K562 (cell line): ENCODE measurements at regions not wholly inside any gene's neighbourhood (a gene's known extent, or its start where the extent isn't known, plus 50 kb on each side); places are given as distances from the start of the nearest gene placed in this dataset.
A peak's percentile ranks its signal among the peaks of the same experiment; 100 is the strongest.

Experiments used
- ATAC-seq: fragments of 200-7000 bp; cut with Tn5 transposase; 3 replicates; pipeline ENCODE4 v1.9.1; 2020; ENCODE audit warnings: moderate library complexity
- BruUV-seq: library from RNA; stranded (reverse); fragments of 400-500 nt; replicated peaks from 2 replicates; lab custom pipeline; 2021; lab: Mats Ljungman, UMichigan
- CTCF ChIA-PET: fragments of 300-600 bp; formaldehyde crosslinking; extraction: SDS; loops from one replicate; lab custom pipeline; 2021; ENCODE audit warnings: low intra/inter-chr PET ratio; lab: Yijun Ruan, JAX
- POLR2A ChIA-PET: fragments of 300-600, 350-650 bp; sonication (Branson Sonifier 250); formaldehyde crosslinking; extraction: SDS; loops from one replicate; lab custom pipeline; 2021; ENCODE audit warnings: antibody characterized with exemption, inconsistent platforms; lab: Yijun Ruan, JAX
- DNase-seq, 4 experiments: peaks; one replicate each; pipeline versions ENCODE4 v3.0.0 to v3.0.0-alpha.2; 2011 to 2018; ENCODE audit warnings: low spot score in 3 of 4, mixed read lengths in 3 of 4; ENCODE audit errors: extremely low read depth in 1 of 4
- FAIRE-seq: peaks from 2 replicates; lab custom pipeline; 2011; peaks lifted over from hg19 to GRCh38; lab: Jason Lieb, UNC
- H2AFZ ChIP-seq: 2 replicates; pipeline ENCODE4 v1.6.0; 2011; ENCODE audit warnings: low read depth, low read length, control low read depth, inconsistent platforms
- H3K27ac ChIP-seq: fragments of 200-600 bp; 3 replicates; pipeline ENCODE4 v1.8.0; 2011; ENCODE audit warnings: low read depth, mild to moderate bottlenecking, control low read depth, inconsistent platforms, low read length, moderate library complexity, mixed read lengths; ENCODE audit errors: extremely low read depth
- H3K27me3 ChIP-seq, 2 experiments: fragments of 300-600 bp in 1 of 2; 2 replicates in 1 of 2; 3 replicates in 1 of 2; pipeline versions ENCODE4 v1.6.0 to v1.8.0; 2011; ENCODE audit warnings: inconsistent platforms in 2 of 2, low read length in 2 of 2, mild to moderate bottlenecking in 1 of 2, mixed read lengths in 1 of 2, moderate library complexity in 1 of 2; ENCODE audit not compliant: control insufficient read depth in 2 of 2, insufficient read depth in 2 of 2
- H3K36me3 ChIP-seq: fragments of 300-600 bp; 3 replicates; pipeline ENCODE4 v1.8.0; 2011; ENCODE audit warnings: mild to moderate bottlenecking, low read length, inconsistent platforms; ENCODE audit not compliant: control insufficient read depth, insufficient read depth
- H3K4me1 ChIP-seq, 2 experiments: fragments of 200-600 bp in 1 of 2; replicated peaks in 1 of 2; 2 replicates in 1 of 2; 3 replicates in 1 of 2; pipeline versions ENCODE4 v1.5.1 to v1.8.0; 2011; ENCODE audit warnings: inconsistent platforms in 2 of 2, low read length in 2 of 2, mild to moderate bottlenecking in 1 of 2, mixed read lengths in 1 of 2, moderate library complexity in 1 of 2; ENCODE audit not compliant: control insufficient read depth in 2 of 2, insufficient read depth in 2 of 2
- H3K4me2 ChIP-seq: 2 replicates; pipeline ENCODE4 v1.6.1; 2011; ENCODE audit warnings: low read length, control low read depth, inconsistent platforms, mixed read lengths; ENCODE audit not compliant: insufficient read depth
- H3K4me3 ChIP-seq: fragments of 200-600 bp; sonication (generic), shearing (Covaris generic); 2 replicates; pipeline ENCODE4 v1.5.1; 2016; ENCODE audit warnings: control low read depth, inconsistent platforms
- H3K79me2 ChIP-seq: fragments of 200-600 bp; 3 replicates; pipeline ENCODE4 v1.8.0; 2011; ENCODE audit warnings: low read length, inconsistent platforms; ENCODE audit not compliant: control insufficient read depth, insufficient read depth
- H3K9ac ChIP-seq, 2 experiments: 2 replicates each; pipeline versions ENCODE4 v1.6.0 to v1.6.1; 2011; ENCODE audit warnings: low read depth in 2 of 2, low read length in 2 of 2, control low read depth in 1 of 2, inconsistent platforms in 1 of 2, mild to moderate bottlenecking in 1 of 2, mixed read lengths in 1 of 2; ENCODE audit not compliant: insufficient read depth in 1 of 2
- H3K9me1 ChIP-seq: one replicate; pipeline ENCODE4 v1.6.0; 2011; ENCODE audit warnings: inconsistent platforms, mild to moderate bottlenecking, low read length, moderate library complexity; ENCODE audit not compliant: control insufficient read depth, insufficient read depth
- H3K9me3 ChIP-seq: replicated peaks from 2 replicates; pipeline ENCODE4 v1.5.1; 2011; ENCODE audit warnings: low read depth, low read length, inconsistent platforms; ENCODE audit not compliant: control insufficient read depth, insufficient read depth
- H4K20me1 ChIP-seq: replicated peaks from 2 replicates; pipeline ENCODE4 v1.6.1; 2011; ENCODE audit warnings: low read length, inconsistent platforms, mixed read lengths; ENCODE audit not compliant: control insufficient read depth, insufficient read depth
- L3MBTL2 ChIP-seq: fragments of 450-650 bp; IDR thresholded peaks from 2 replicates; pipeline ENCODE4 v1.6.1; 2016; ENCODE audit warnings: mild to moderate bottlenecking, moderate library complexity
- LARP7 ChIP-seq: fragments of 450-650 bp; IDR thresholded peaks from 2 replicates; pipeline ENCODE4 v1.6.1; 2016
- MCM7 ChIP-seq, 2 experiments: fragments of 450-650 bp; IDR thresholded peaks; 2 replicates each; pipeline ENCODE4 v1.6.1; 2016 to 2018
- POLR3A ChIP-seq: IDR thresholded peaks from 2 replicates; pipeline ENCODE4 v1.6.1; 2011; ENCODE audit warnings: borderline replicate concordance, mild to moderate bottlenecking, moderate library complexity; ENCODE audit not compliant: insufficient read length, insufficient read depth; ENCODE audit errors: extremely low read depth
- RAD51 ChIP-seq: fragments of 450-650 bp; IDR thresholded peaks from 2 replicates; pipeline ENCODE4 v1.7.1; 2016; ENCODE audit warnings: low read depth, mild to moderate bottlenecking, borderline replicate concordance
- RBBP5 ChIP-seq: fragments of 200-600 bp; sonication (generic); IDR thresholded peaks from 2 replicates; pipeline ENCODE4 v1.6.1; 2012; ENCODE audit warnings: borderline replicate concordance, mild to moderate bottlenecking, low read length, control low read depth, inconsistent platforms; ENCODE audit not compliant: insufficient read depth, poor library complexity, severe bottlenecking
- RBM14 ChIP-seq: fragments of 200-400 bp; formaldehyde crosslinking; IDR thresholded peaks from 2 replicates; pipeline ENCODE4 v1.6.1; 2018; ENCODE audit warnings: low read depth, mild to moderate bottlenecking, low read length, moderate library complexity, borderline replicate concordance; ENCODE audit not compliant: insufficient read depth
- RHOXF2B ChIP-seq: fragments of 250-450 bp; sonication (Bioruptor Pico); conservative IDR thresholded peaks from 2 replicates; pipeline ENCODE4 v1.5.1; 2021
- SOX6 ChIP-seq: fragments of 450-650 bp; IDR thresholded peaks from 2 replicates; pipeline ENCODE4 v1.6.1; 2014; ENCODE audit warnings: mild to moderate bottlenecking
- SREBF1 ChIP-seq: fragments of 150-350 bp; IDR thresholded peaks from 2 replicates; pipeline ENCODE4 v1.6.1; 2014; ENCODE audit warnings: antibody characterized with exemption, low read depth, low read length, borderline replicate concordance
- TEAD4 ChIP-seq, 2 experiments: sonication (generic) in 1 of 2; formaldehyde crosslinking in 1 of 2; IDR thresholded peaks; 2 replicates each; pipeline versions ENCODE4 v1.6.1 to v1.8.0; 2012 to 2022; ENCODE audit warnings: borderline replicate concordance in 1 of 2, inconsistent platforms in 1 of 2, low read length in 1 of 2, mild to moderate bottlenecking in 1 of 2, missing genetic modification reagents in 1 of 2
- YBX1 ChIP-seq: fragments of 450-650 bp; IDR thresholded peaks from 2 replicates; pipeline ENCODE4 v1.7.1; 2016; ENCODE audit warnings: mild to moderate bottlenecking
- ZNF589 ChIP-seq: fragments of 200-800 bp; sonication (Bioruptor generic); IDR thresholded peaks from 2 replicates; pipeline ENCODE4 v1.6.1; 2016; ENCODE audit warnings: low read depth, missing genetic modification characterization, missing compliant biosample characterization
- ZNF79 ChIP-seq: fragments of 250-450 bp; sonication (Bioruptor Pico); IDR thresholded peaks from 2 replicates; pipeline ENCODE4 v1.4.0; 2020; ENCODE audit warnings: low read depth, mild to moderate bottlenecking, moderate library complexity
- WGBS: fragments of 100-300 bp; shearing (Covaris generic); methylation state at CpG from one replicate; pipeline ENCODE4 v1.1.6; 2016; ENCODE audit warnings: low coverage, mixed read lengths; ENCODE audit not compliant: insufficient coverage; ENCODE audit errors: missing lambda C conversion rate; 5-methylcytosine and 5-hydroxymethylcytosine counted together
- in situ Hi-C: fragments of 300-500 bp; cut with MboI; formaldehyde crosslinking; loops from 4 replicates; pipeline ENCODE4 v1.15.0; 2018; ENCODE audit warnings: inconsistent platforms, mixed read lengths
- intact Hi-C: fragments of 100-400 bp; cut with micrococcal nuclease; formaldehyde crosslinking; loops from 2 replicates; pipeline ENCODE4 v1.14.2; 2022
- TF ChIP-seq, protein P1 (sequence below): IDR thresholded peaks from 3 replicates; pipeline ENCODE4 v1.6.1; 2011; ENCODE audit warnings: borderline replicate concordance, mild to moderate bottlenecking, moderate library complexity; ENCODE audit not compliant: insufficient read length; ENCODE audit errors: extremely low read depth
- TF ChIP-seq, protein P2 (sequence below), 2 experiments: IDR thresholded peaks; 2 replicates each; pipeline ENCODE4 v1.6.1; 2011; ENCODE audit warnings: borderline replicate concordance in 1 of 2, control low read depth in 1 of 2, low read depth in 1 of 2, low read length in 1 of 2, mild to moderate bottlenecking in 1 of 2, mixed read lengths in 1 of 2, moderate library complexity in 1 of 2; ENCODE audit not compliant: insufficient read depth in 1 of 2, insufficient read length in 1 of 2, poor library complexity in 1 of 2, severe bottlenecking in 1 of 2; ENCODE audit errors: extremely low read depth in 1 of 2

DNA sequence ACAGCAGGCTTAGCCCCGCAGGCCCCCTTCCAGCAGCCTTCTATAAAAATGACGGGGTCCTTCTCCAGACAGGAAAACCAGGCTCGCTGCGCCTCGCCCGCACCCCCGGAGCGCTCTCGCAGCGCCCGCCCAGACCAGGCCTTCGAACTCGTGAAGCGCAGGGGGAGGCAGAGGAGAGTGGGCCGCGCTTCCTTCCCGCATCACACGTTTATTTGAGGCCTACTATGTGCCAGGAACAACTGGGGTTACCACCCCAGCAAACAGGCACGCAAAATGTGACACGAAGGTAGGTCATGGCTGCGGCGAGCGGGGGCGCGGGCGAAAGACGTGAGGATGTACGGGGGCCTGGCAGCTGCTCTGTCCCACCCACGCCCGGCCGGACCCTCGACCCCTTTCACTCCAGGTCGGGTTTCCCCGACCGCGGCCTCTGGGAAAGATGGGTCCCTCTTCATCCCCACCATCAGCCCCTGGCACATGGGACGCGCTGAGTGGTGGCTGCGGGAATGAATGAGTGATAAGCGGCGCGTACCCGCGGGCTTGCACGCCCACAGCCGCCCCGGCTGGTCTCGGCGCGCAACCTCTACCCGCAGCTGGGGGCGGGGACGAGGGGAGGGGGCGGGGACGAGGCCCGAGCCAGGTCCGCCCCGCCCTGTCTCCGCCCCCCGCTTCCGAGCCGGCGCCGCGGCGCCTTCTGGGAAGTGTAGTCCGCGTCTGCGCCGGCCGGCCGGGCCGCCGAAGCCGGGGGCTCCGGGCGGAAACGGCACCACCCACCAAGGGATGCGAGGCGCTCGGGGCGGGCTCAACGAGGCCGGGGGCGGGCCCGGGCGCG is 59.1 kb downstream of the ZNF467 start (continued):
- TF ChIP-seq TEAD4 (IDR thresholded peaks at IDR 0.05; ENCODE audit: low read length), result peak; percentile 25; the same call in 1 of the 2 replicates
- no peak; the same call in 1 of the 2 replicates for TF ChIP-seq TEAD4 (CRISPR knock-in tag; IDR thresholded peaks at IDR 0.05; ENCODE audit: borderline replicate concordance)

DNA sequence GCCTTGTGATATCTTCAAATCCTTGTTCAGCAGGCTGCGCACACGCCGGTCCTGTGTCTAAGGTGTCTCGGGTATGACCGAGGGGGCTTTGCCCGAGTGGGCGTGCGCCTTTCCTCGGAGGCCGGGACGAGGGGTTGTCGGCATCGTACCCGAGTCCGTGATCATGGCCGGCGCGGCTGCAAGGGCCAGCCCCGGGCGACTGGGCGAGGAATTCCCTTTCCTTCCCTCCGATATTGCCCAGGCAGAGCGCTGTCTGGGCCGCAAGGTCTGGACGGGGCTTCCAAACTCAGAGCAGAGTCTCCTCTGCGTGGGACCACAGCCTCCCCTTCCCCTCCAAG is 59.7 kb downstream of the ZNF467 start:
- no peak overlapping the region for H3K27ac ChIP-seq
- ChIA-PET POLR2A (interaction anchor here (1.1 kb wide), 1 partner anchor 19 kb away, joined by 6 read pairs; no protein-coding TSS in a partner anchor), CTCF (no interaction called here)
- no peak for DNase-seq
- peak overlapping the region; percentile 94 for H2AFZ ChIP-seq
- 96% methylated on average over 20 of the region's 26 CpGs for WGBS
- intact Hi-C loops (loop anchor here (2.0 kb wide), 1 partner anchor 665 kb away; the partner anchor contains the start of gene ZNF775), in situ Hi-C loops (no loop called here)
- no peaks in the 10 kb centered on the region for H4K20me1 ChIP-seq
- peaks cover 8% of the 10 kb centered on the region; the same call in 2 of the 3 replicates for H3K36me3 ChIP-seq
- no TSS peak for BruUV-seq
- no peaks in the 10 kb centered on the region for H3K27me3 ChIP-seq
- peaks cover 3% of the 10 kb centered on the region for H3K9me1 ChIP-seq
- H3K79me2 ChIP-seq, result peaks cover 28% of the 10 kb centered on the region
- H3K9ac ChIP-seq, result no peak overlapping the region
- no peak overlapping the region for H3K4me2 ChIP-seq
- H3K4me3 ChIP-seq, result no peak overlapping the region
- FAIRE-seq, result no peak
- ATAC-seq, result no peak
- H3K4me1 ChIP-seq, result peaks cover 26 to 45% of the 10 kb centered on the region in 2 experiments
- H3K9me3 ChIP-seq, result peaks cover 11% of the 10 kb centered on the region; the same call in 1 of the 2 replicates
- TF ChIP-seq, protein P1, sequence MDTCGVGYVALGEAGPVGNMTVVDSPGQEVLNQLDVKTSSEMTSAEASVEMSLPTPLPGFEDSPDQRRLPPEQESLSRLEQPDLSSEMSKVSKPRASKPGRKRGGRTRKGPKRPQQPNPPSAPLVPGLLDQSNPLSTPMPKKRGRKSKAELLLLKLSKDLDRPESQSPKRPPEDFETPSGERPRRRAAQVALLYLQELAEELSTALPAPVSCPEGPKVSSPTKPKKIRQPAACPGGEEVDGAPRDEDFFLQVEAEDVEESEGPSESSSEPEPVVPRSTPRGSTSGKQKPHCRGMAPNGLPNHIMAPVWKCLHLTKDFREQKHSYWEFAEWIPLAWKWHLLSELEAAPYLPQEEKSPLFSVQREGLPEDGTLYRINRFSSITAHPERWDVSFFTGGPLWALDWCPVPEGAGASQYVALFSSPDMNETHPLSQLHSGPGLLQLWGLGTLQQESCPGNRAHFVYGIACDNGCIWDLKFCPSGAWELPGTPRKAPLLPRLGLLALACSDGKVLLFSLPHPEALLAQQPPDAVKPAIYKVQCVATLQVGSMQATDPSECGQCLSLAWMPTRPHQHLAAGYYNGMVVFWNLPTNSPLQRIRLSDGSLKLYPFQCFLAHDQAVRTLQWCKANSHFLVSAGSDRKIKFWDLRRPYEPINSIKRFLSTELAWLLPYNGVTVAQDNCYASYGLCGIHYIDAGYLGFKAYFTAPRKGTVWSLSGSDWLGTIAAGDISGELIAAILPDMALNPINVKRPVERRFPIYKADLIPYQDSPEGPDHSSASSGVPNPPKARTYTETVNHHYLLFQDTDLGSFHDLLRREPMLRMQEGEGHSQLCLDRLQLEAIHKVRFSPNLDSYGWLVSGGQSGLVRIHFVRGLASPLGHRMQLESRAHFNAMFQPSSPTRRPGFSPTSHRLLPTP, result no peak
- TF ChIP-seq MCM7 (IDR thresholded peaks at IDR 0.05) (no peak), LARP7 (no peak), RHOXF2B (no peak), ZNF79 (CRISPR knock-in tag) (no peak), RBM14 (0 out of 2 replicates have a peak, but pooled peaks have one; percentile 21), ZNF589 (CRISPR knock-in tag) (no peak), L3MBTL2 (no peak), RBBP5 (no peak), POLR3A (no peak), RAD51 (no peak), SREBF1 (no peak), YBX1 (no peak), SOX6 (no peak)
- TF ChIP-seq, protein P2, sequence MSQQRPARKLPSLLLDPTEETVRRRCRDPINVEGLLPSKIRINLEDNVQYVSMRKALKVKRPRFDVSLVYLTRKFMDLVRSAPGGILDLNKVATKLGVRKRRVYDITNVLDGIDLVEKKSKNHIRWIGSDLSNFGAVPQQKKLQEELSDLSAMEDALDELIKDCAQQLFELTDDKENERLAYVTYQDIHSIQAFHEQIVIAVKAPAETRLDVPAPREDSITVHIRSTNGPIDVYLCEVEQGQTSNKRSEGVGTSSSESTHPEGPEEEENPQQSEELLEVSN (IDR thresholded peaks at IDR 0.05; ENCODE audit: borderline replicate concordance in 1 of 2, extremely low read depth in 1 of 2, insufficient read depth in 1 of 2, insufficient read length in 1 of 2, low read depth in 1 of 2, low read length in 1 of 2, poor library complexity in 1 of 2, severe bottlenecking in 1 of 2), result no peak
